Natural killer cell (primary cell): ENCODE measurements at regions not wholly inside any gene's neighbourhood (a gene's known extent, or its start where the extent isn't known, plus 50 kb on each side); places are given as distances from the start of the nearest gene placed in this dataset.

Experiments
- ATAC-seq, 3 donors: fragments of 150-1000 bp in 2 of 3; fragments of 200-7000 bp in 1 of 3; cut with Tn5 transposase; 1 replicate in 1 of 3; 2 replicates in 2 of 3; pipeline ENCODE4 v1.10.0; 2021; ENCODE audit warnings: mild to moderate bottlenecking in 2 of 3, moderate library complexity in 2 of 3
- DNase-seq, 2 donors: peaks; one replicate each; pipeline versions ENCODE4 v3.0.0 to v3.0.0-alpha.2; 2013 to 2021; ENCODE audit warnings: mixed read lengths in 1 of 2
- H3K27ac ChIP-seq: one replicate; pipeline ENCODE4 v1.5.1; 2013; ENCODE audit warnings: mild to moderate bottlenecking, low read length
- H3K27me3 ChIP-seq: one replicate; pipeline ENCODE4 v1.6.1; 2013; ENCODE audit warnings: low read length; ENCODE audit not compliant: control insufficient read depth, insufficient read depth
- H3K36me3 ChIP-seq: one replicate; pipeline ENCODE4 v1.6.1; 2013; ENCODE audit warnings: low read length; ENCODE audit not compliant: control insufficient read depth, insufficient read depth
- H3K4me1 ChIP-seq: one replicate; pipeline ENCODE4 v1.6.1; 2013; ENCODE audit warnings: low read length; ENCODE audit not compliant: control insufficient read depth, insufficient read depth
- H3K4me3 ChIP-seq: one replicate; pipeline ENCODE4 v1.5.1; 2013; ENCODE audit warnings: low read length
- H3K9me3 ChIP-seq: one replicate; pipeline ENCODE4 v1.6.1; 2013; ENCODE audit warnings: low read length; ENCODE audit not compliant: control insufficient read depth, insufficient read depth
- H3K27ac Mint-ChIP-seq, 2 donors: one replicate each; pipeline ENCODE4 v1.8.0; 2022; ENCODE audit warnings: mild to moderate bottlenecking in 2 of 2, mixed read lengths in 2 of 2, moderate library complexity in 1 of 2
- H3K27me3 Mint-ChIP-seq, 2 donors: one replicate each; pipeline ENCODE4 v1.8.0; 2022; ENCODE audit warnings: low read depth in 2 of 2, mixed read lengths in 2 of 2
- H3K36me3 Mint-ChIP-seq: one replicate; pipeline ENCODE4 v1.8.0; 2022; ENCODE audit warnings: mixed read lengths
- H3K4me1 Mint-ChIP-seq, 2 donors: one replicate each; pipeline ENCODE4 v1.8.0; 2022; ENCODE audit warnings: mixed read lengths in 2 of 2
- H3K4me3 Mint-ChIP-seq: one replicate; pipeline ENCODE4 v1.8.0; 2022; ENCODE audit warnings: mild to moderate bottlenecking, moderate library complexity, mixed read lengths
- H3K9me3 Mint-ChIP-seq, 2 donors: one replicate each; pipeline ENCODE4 v1.8.0; 2022; ENCODE audit warnings: mixed read lengths in 2 of 2
- WGBS: methylation state at CpG from one replicate; pipeline ENCODE4 v1.1.7; 2013; ENCODE audit warnings: missing lambda C conversion rate; ENCODE audit not compliant: insufficient coverage; 5-methylcytosine and 5-hydroxymethylcytosine counted together
- intact Hi-C: fragments of 100-400 bp; cut with micrococcal nuclease; formaldehyde crosslinking; loops from one replicate; pipeline ENCODE4 v1.14.2; 2022
- TF ChIP-seq, protein P1 (sequence below): fragments of 200-600 bp; IDR thresholded peaks from one replicate; pipeline ENCODE4 v1.8.0; 2022; ENCODE audit warnings: antibody characterized with exemption

- H3K27me3 ChIP-seq: no peaks in the 10 kb centered on the region
- H3K9me3 Mint-ChIP-seq: peaks cover 10% of the 10 kb centered on the region in 2 donors
- TF ChIP-seq, protein P1, sequence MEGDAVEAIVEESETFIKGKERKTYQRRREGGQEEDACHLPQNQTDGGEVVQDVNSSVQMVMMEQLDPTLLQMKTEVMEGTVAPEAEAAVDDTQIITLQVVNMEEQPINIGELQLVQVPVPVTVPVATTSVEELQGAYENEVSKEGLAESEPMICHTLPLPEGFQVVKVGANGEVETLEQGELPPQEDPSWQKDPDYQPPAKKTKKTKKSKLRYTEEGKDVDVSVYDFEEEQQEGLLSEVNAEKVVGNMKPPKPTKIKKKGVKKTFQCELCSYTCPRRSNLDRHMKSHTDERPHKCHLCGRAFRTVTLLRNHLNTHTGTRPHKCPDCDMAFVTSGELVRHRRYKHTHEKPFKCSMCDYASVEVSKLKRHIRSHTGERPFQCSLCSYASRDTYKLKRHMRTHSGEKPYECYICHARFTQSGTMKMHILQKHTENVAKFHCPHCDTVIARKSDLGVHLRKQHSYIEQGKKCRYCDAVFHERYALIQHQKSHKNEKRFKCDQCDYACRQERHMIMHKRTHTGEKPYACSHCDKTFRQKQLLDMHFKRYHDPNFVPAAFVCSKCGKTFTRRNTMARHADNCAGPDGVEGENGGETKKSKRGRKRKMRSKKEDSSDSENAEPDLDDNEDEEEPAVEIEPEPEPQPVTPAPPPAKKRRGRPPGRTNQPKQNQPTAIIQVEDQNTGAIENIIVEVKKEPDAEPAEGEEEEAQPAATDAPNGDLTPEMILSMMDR: no peak
- H3K27ac ChIP-seq: no peak overlapping the region
- no peak overlapping the region for H3K27ac Mint-ChIP-seq
- no peaks in the 10 kb centered on the region for H3K4me1 ChIP-seq
- DNase-seq (no peak), ATAC-seq (no peak)
- no peaks in the 10 kb centered on the region for H3K36me3 Mint-ChIP-seq
- no peaks in the 10 kb centered on the region for H3K36me3 ChIP-seq
- H3K9me3 ChIP-seq: no peaks in the 10 kb centered on the region
- no peak overlapping the region for H3K4me3 ChIP-seq
- intact Hi-C loops: no loop called here
- H3K4me1 Mint-ChIP-seq: no peaks in the 10 kb centered on the region
- no peak overlapping the region for H3K4me3 Mint-ChIP-seq
- H3K27me3 Mint-ChIP-seq: no peaks in the 10 kb centered on the region
These were observed 102.9 kb downstream of the OSR1 start for GRCh38 chr2:19255481-19255880.

GRCh38 chr2:19251554-19251953, 106.9 kb downstream of the OSR1 start:
- intact Hi-C loops: no loop called here
- H3K4me1 Mint-ChIP-seq: no peaks in the 10 kb centered on the region
- no peak for DNase-seq
- no peaks in the 10 kb centered on the region for H3K36me3 ChIP-seq
- H3K27ac Mint-ChIP-seq: no peak overlapping the region
- H3K27ac ChIP-seq: no peak overlapping the region
- no peaks in the 10 kb centered on the region for H3K27me3 Mint-ChIP-seq
- H3K4me3 Mint-ChIP-seq: no peak overlapping the region
- no peaks in the 10 kb centered on the region for H3K9me3 ChIP-seq
- 86% methylated on average over 4 of the region's 4 CpGs for WGBS
- H3K27me3 ChIP-seq: no peaks in the 10 kb centered on the region
- H3K9me3 Mint-ChIP-seq: peaks cover 9 to 10% of the 10 kb centered on the region in 2 donors
- H3K4me3 ChIP-seq: no peak overlapping the region
- no peaks in the 10 kb centered on the region for H3K36me3 Mint-ChIP-seq
- TF ChIP-seq, protein P1: no peak
- H3K4me1 ChIP-seq: no peaks in the 10 kb centered on the region
- ATAC-seq: no peak

DNA sequence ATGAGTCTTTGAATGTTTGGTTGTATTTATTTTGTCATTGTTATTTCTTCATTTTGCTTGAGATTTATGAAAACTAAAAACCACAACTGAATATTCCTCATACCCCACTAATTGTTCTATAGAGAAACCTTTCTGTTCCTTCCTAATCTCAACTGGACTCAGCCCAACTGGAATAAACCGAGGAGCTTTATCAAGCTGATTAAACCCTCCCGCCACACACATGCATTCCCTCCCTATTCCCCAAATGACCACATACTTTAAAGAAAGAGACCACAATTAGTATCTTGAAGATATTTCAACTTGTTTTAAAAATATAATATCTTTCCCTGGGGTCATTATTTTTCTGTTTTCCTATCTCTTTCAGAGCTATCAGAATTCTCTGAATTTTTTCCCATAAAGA, 107.5 kb downstream of the OSR1 start:
- H3K9me3 Mint-ChIP-seq: peaks cover 9 to 10% of the 10 kb centered on the region in 2 donors
- H3K27me3 ChIP-seq: no peaks in the 10 kb centered on the region
- intact Hi-C loops: no loop called here
- no peaks in the 10 kb centered on the region for H3K9me3 ChIP-seq
- no peak overlapping the region for H3K27ac Mint-ChIP-seq
- H3K4me1 ChIP-seq: no peaks in the 10 kb centered on the region
- no peaks in the 10 kb centered on the region for H3K27me3 Mint-ChIP-seq
- WGBS: 100% methylated on average over 2 of the region's 2 CpGs
- H3K4me1 Mint-ChIP-seq: no peaks in the 10 kb centered on the region
- TF ChIP-seq, protein P1: no peak
- no peak overlapping the region for H3K27ac ChIP-seq
- DNase-seq: no peak
- no peaks in the 10 kb centered on the region for H3K36me3 Mint-ChIP-seq
- H3K36me3 ChIP-seq: no peaks in the 10 kb centered on the region
- no peak overlapping the region for H3K4me3 ChIP-seq
- no peak for ATAC-seq
- no peak overlapping the region for H3K4me3 Mint-ChIP-seq

GRCh38 chr2:19247186-19247585, 111.2 kb downstream of the OSR1 start:
- peaks cover 4 to 8% of the 10 kb centered on the region in 2 donors for H3K9me3 Mint-ChIP-seq
- H3K4me3 ChIP-seq: no peak overlapping the region
- H3K9me3 ChIP-seq: no peaks in the 10 kb centered on the region
- 91% methylated on average over 3 of the region's 4 CpGs for WGBS
- no peak overlapping the region for H3K27ac ChIP-seq
- TF ChIP-seq, protein P1: no peak
- DNase-seq: no peak
- no peaks in the 10 kb centered on the region for H3K27me3 Mint-ChIP-seq
- no peak for ATAC-seq
- no peak overlapping the region for H3K27ac Mint-ChIP-seq
- no peaks in the 10 kb centered on the region for H3K4me1 Mint-ChIP-seq
- no peaks in the 10 kb centered on the region for H3K36me3 Mint-ChIP-seq
- intact Hi-C loops: no loop called here
- no peaks in the 10 kb centered on the region for H3K36me3 ChIP-seq
- no peak overlapping the region for H3K4me3 Mint-ChIP-seq
- H3K4me1 ChIP-seq: no peaks in the 10 kb centered on the region
- no peaks in the 10 kb centered on the region for H3K27me3 ChIP-seq
